ENCODE measurements at regions not wholly inside any gene's neighbourhood (a gene's known extent, or its start where the extent isn't known, plus 50 kb on each side); places are given as distances from the start of the nearest gene placed in this dataset.
A peak's percentile ranks its signal among the peaks of the same experiment; 100 is the strongest.

- Histone ChIP-seq H3K4me3 (peak overlapping the region; percentile 31 to 41), H3K27ac (peak overlapping the region; percentile 65 to 66), H3K36me3 (peaks cover 0 to 4% (median 3%) of the 10 kb centered on the region in 3 donors), H3K27me3 (no peaks in the 10 kb centered on the region), H3K4me1 (peaks cover 4 to 80% (median 48%) of the 10 kb centered on the region in 4 donors), H3K9me3 (no peaks in the 10 kb centered on the region)
- intact Hi-C loops (cut with DNase I; ENCODE audit: low total_unique reads), result no loop called here
- TF ChIP-seq, protein P1, sequence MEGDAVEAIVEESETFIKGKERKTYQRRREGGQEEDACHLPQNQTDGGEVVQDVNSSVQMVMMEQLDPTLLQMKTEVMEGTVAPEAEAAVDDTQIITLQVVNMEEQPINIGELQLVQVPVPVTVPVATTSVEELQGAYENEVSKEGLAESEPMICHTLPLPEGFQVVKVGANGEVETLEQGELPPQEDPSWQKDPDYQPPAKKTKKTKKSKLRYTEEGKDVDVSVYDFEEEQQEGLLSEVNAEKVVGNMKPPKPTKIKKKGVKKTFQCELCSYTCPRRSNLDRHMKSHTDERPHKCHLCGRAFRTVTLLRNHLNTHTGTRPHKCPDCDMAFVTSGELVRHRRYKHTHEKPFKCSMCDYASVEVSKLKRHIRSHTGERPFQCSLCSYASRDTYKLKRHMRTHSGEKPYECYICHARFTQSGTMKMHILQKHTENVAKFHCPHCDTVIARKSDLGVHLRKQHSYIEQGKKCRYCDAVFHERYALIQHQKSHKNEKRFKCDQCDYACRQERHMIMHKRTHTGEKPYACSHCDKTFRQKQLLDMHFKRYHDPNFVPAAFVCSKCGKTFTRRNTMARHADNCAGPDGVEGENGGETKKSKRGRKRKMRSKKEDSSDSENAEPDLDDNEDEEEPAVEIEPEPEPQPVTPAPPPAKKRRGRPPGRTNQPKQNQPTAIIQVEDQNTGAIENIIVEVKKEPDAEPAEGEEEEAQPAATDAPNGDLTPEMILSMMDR (IDR thresholded peaks at IDR 0.05), result no peak
- DNase-seq, result no peak
Observed at GRCh38 chr7:130922206-130923112, 188.5 kb upstream of the KLF14 start.

- no peak overlapping the region for H3K4me3 ChIP-seq
Observed at GRCh38 chr7:130923365-130923764, 189.4 kb upstream of the KLF14 start.

DNA sequence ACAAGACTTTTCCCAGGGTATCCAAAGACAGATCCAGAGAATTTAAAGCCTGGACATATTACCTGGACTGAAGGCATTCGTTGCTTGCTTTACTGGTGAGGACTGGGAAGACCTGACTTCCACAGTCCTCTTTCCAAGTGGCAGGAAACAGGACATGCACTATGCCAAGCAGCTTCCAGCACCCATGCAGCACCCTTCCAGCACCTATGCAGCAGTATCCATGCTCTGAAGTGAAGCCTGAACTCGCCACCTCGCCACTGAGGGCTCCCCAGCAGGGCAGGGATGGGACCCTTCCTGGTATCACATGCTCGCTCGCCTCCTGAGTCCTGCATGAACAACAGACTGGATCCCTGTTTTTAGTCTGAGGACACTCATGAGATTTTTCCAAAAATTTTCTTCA is 189.9 kb upstream of the KLF14 start:
- intact Hi-C loops (cut with DNase I; ENCODE audit: low total_unique reads), result no loop called here
- Histone ChIP-seq H3K27me3 (no peaks in the 10 kb centered on the region), H3K4me1 (peaks cover 4 to 78% (median 45%) of the 10 kb centered on the region in 4 donors), H3K27ac (peak overlapping the region in 1 of 2 donors; percentile 9), H3K36me3 (peaks cover 0 to 5% (median 4%) of the 10 kb centered on the region in 3 donors), H3K9me3 (no peaks in the 10 kb centered on the region), H3K4me3 (no peak overlapping the region)
- DNase-seq, result no peak
- TF ChIP-seq, protein P1 (IDR thresholded peaks at IDR 0.05), result no peak

More at GRCh38 chr7:130923365-130923764, 189.4 kb upstream of the KLF14 start:
- TF ChIP-seq, protein P1 (IDR thresholded peaks at IDR 0.05), result no peak
- DNase-seq, result no peak
- Histone ChIP-seq H3K27me3 (no peaks in the 10 kb centered on the region), H3K36me3 (peaks cover 0 to 5% (median 4%) of the 10 kb centered on the region in 3 donors), H3K4me1 (peaks cover 4 to 81% (median 50%) of the 10 kb centered on the region in 4 donors), H3K27ac (peak overlapping the region in 1 of 2 donors; percentile 66), H3K9me3 (no peaks in the 10 kb centered on the region)
- intact Hi-C loops (cut with DNase I; ENCODE audit: low total_unique reads), result no loop called here

DNA sequence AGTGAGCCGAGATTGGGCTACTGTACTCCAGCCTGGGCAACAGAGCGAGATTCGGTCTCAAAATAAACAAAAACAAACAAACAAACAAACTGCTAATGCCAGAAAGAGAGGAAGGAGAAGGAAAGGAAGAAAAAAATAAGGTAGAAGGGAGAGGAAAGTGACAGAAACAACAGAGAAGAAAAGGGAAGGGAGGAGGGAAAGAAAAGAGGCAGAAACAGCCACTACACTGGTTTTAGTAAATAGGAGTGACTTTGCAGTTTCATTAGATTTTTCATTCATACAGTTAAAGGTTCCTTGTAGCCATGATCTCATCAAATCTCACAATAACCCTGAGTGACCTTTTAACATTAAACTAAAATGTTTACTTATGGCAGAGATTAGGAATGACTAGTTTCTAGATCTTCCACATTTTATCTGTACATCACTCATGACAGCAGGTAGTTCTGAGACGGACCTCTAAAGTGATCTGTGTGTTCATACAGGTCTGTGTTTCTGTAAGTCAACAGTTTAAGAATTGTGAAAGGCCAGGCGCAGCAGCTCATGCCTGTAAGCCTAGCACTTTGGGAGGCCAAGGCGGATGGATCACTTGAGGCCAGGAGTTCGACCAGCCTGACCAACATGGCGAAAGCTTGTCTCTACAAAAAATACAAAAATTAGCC is 191.3 kb upstream of the KLF14 start:
- no peaks in the 10 kb centered on the region for H3K27me3 ChIP-seq
- H3K4me1 ChIP-seq, result peaks cover 4 to 70% (median 37%) of the 10 kb centered on the region in 4 donors
- H3K27ac ChIP-seq, result no peak overlapping the region
- H3K4me3 ChIP-seq, result no peak overlapping the region
- no peak for DNase-seq
- no peaks in the 10 kb centered on the region for H3K9me3 ChIP-seq
- TF ChIP-seq, protein P1 (IDR thresholded peaks at IDR 0.05), result no peak
- H3K36me3 ChIP-seq, result peaks cover 0 to 5% (median 4%) of the 10 kb centered on the region in 3 donors
- intact Hi-C loops (cut with DNase I; ENCODE audit: low total_unique reads), result no loop called here

DNA sequence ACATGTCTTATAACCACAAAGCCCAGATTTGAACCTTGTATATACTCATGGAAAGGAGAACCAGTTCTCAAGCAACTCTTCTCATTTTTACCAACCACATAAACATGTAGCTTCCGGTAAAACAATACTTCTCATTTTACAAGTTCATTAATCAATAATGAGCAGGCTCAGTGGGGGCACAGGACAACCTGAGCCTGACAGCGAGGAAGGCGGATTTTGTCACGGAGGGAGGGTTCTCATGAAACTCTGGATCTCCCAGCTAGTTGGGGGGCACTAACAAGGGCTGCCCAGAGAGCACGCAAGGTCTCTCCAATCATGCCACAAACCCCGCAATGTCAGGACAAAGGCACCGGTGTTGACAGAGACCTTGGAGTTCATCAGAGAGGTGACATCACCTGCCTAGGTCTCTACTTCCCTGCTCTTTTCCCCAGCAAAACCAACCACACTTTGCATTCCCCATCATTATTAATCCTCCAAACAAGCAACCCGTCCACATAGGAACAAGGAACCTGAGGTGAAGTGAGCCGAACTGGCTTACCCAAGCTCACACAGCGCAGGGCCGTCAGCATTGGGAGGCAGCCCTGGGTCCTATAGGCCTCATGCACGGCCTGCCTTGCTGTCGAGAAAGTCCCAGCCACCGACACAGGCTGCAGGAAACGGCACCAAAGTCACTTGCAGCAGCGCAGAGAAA is 192.1 kb upstream of the KLF14 start:
- H3K27ac ChIP-seq, result no peak overlapping the region
- no peak for DNase-seq
- H3K27me3 ChIP-seq, result no peaks in the 10 kb centered on the region
- no peaks in the 10 kb centered on the region for H3K9me3 ChIP-seq
- H3K4me3 ChIP-seq, result no peak overlapping the region
- TF ChIP-seq, protein P1 (IDR thresholded peaks at IDR 0.05), result no peak
- peaks cover 0 to 5% (median 4%) of the 10 kb centered on the region in 3 donors for H3K36me3 ChIP-seq
- peaks cover 4 to 64% (median 30%) of the 10 kb centered on the region in 4 donors for H3K4me1 ChIP-seq
- intact Hi-C loops (cut with DNase I; ENCODE audit: low total_unique reads), result no loop called here
